ENCODE measurements at regions not wholly inside any gene's neighbourhood (a gene's known extent, or its start where the extent isn't known, plus 50 kb on each side); places are given as distances from the start of the nearest gene placed in this dataset.
"Not testable (repeated sequence)": the region's sequence is repeated elsewhere in the genome, so short reads cannot be mapped to it uniquely, and the experiment has no call there.

- DNase-seq (ENCODE audit: low spot score), result no peak
These were observed 301.1 kb downstream of the PAX3 start for GRCh38 chr2:221997683-221998082.

DNA sequence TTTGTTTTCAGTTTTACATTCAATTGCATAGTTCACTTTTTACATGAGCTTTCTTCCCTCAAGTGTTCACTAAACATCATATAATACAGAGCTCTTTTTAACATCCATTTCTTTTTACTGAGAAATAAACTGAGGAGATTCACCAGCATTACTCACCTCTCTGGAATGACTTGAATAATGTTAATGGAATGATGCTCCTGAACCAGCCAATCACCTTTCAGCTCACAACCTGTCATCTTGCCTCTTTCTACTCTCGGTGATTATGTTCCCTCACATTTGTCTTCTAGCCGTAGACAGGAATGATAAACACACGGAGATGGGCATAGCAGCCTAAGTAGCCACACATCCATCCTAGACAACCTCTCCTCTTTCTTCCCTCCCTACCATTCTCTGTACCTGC, 301.7 kb downstream of the PAX3 start:
- no peak for DNase-seq (ENCODE audit: low spot score)

- no peak for DNase-seq (ENCODE audit: low spot score)
These were observed 303.9 kb downstream of the PAX3 start for GRCh38 chr2:221994926-221995325.

DNA sequence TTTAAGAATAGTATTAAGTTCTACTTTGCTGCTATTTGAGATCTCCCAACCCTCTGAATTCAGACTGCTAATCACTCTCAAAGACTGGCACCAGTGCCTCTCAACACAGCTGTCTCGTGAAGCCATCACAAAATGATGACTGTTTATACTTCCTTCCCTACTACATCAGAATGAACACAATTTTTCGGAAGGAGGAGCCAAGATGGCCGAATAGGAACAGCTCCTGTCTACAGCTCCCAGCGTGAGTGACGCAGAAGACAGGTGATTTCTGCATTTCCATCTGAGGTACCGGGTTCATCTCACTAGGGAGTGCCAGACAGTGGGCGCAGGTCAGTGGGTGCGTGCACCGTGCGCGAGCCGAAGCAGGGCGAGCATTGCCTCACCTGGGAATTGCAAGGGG, 314.4 kb downstream of the PAX3 start:
- DNase-seq (ENCODE audit: low spot score), result not testable (repeated sequence)

DNA sequence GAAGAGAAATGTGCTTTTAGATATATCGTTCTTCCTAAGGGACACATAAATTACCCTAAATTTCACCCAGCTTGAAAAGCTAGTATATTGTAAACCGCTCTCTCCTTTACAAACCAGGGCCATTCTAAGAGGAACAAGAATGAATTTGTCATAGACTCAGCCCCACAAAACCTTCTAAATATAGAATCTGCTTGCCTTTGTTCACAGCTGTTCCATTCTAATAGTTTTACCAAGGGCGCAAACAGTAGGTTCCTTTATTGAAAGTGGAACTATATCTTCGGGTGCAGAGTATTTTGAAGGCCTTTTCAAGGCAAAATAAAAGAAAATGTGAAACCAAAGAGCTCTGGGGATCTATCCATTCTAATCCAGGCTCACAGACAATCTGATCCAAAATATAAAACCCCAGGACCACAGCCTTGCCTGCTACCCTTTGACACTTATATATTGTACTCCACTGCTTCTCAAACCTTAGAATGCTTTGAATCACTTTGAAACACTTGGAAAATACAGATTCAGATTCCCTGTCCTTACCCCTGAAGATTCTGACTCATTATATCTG, 316.8 kb downstream of the PAX3 start:
- no peak for DNase-seq (ENCODE audit: low spot score)

GRCh38 chr2:221975151-221975550, 323.6 kb downstream of the PAX3 start:
- DNase-seq (ENCODE audit: low spot score), result no peak

DNA sequence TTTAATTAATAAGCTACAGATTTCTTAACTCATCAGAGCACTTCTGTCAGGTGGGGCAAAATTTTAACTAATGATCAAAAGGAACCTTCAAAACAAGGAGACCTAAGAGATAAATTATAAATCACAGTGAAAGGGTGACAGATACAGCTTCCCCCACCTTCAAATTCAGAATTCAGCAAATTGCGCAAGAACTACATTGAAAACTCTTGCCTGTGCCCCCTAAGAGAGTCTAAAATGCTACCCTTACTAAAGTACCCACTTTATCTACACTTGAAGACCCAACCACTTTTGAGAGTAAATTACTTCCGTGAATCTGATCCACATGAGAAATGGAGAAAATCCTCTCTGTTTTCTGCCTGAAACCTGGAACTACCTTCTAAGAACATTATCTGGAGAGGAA, 324.9 kb downstream of the PAX3 start:
- no peak for DNase-seq (ENCODE audit: low spot score)

DNA sequence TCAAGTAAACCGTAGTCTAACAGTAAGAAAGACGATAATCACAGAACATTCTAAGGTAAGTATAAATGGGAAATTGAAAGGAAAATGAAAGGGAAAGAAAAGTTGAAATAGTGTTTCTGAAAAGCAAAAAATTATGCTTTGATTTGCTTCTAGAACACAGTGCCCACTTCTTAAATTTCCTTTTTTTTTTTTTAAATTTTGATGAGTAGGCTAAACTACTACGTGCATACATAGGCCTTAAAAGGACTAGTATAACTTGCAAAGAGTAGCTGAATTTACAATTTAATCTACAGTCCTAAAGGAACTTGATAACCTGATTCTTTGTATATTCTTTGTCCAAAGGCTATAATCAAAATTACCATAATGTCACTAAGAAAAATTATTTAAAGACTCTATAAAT, 325.3 kb downstream of the PAX3 start:
- DNase-seq (ENCODE audit: low spot score), result no peak

DNA sequence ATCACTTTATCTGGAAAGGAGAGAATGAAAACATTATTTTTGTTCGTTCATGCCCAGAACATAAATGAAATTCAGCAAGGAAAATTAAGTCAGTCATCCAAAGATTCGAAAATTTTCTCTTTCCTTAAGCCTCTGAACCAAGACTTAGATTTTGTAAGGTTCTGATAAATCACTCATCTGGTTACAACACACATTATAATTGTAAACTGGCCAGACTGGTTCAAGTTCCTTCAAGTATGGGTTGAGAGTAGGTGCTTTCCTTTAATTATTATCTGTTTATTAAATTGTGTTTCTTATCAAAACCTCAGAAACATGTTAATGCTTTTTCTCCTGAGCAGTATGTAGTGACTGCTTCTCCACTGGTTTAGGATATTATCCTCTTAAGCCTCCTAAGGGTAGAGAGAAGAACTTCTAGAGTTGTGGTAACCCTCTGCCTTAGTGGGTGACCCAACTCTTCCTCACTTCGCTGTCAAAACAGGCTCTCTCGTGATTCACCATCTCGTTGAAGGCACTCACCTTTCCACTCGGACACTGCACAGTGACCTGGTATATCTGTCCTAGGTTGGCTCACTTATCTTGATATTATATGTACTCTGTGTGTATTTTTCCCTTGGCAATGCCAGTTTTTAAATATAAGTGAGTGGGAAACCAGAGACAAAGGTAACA, 325.9 kb downstream of the PAX3 start:
- DNase-seq (ENCODE audit: low spot score), result no peak

DNA sequence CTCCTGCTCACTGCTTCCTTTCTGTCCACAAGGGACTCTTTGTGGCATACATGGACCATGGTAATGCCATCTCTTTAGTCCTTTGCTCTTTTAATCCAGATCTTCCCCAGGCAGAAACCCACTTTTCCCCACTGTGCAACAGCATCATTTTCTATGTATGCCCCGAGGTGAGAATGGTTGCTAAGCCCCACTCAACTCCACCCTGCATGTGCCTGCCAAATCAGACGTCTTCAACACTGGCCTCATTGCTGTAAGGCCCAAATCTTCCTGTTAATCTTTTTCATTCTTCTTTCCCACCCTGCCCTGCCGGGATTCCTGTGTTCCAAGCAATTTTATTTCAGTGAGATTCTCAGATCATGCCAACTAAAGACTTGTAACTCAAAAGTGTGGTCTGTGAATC, 328.4 kb downstream of the PAX3 start:
- DNase-seq (ENCODE audit: low spot score), result no peak

- no peak for DNase-seq (ENCODE audit: low spot score)
These were observed 329.0 kb downstream of the PAX3 start for GRCh38 chr2:221969830-221970144.

- peak; percentile 52 for DNase-seq (ENCODE audit: low spot score)
These were observed 329.5 kb downstream of the PAX3 start for GRCh38 chr2:221969087-221969829.

- DNase-seq (ENCODE audit: low spot score), result no peak
These were observed 336.6 kb downstream of the PAX3 start for GRCh38 chr2:221962186-221962585.

DNA sequence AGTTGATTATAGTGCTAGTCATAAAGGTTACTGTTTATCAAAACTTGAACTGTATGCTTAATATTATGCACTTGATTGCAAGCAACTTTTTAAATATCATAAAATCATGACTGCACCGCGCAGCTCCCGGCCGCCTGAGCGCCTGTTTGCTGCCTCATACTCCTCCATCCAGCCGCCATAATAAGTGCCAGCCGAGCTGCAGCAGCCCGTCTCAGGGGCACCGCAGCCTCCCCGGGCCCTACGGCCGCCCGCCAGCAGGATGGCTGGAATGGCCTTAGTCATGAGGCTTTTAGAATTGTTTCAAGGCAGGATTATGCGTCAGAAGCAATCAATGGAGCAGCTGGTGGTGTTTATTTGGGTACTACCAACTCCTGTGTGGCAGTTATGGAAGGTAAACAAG, 337.2 kb downstream of the PAX3 start:
- DNase-seq (ENCODE audit: low spot score), result no peak

GRCh38 chr2:221958224-221958623, 340.6 kb downstream of the PAX3 start:
- DNase-seq (ENCODE audit: low spot score), result no peak

DNA sequence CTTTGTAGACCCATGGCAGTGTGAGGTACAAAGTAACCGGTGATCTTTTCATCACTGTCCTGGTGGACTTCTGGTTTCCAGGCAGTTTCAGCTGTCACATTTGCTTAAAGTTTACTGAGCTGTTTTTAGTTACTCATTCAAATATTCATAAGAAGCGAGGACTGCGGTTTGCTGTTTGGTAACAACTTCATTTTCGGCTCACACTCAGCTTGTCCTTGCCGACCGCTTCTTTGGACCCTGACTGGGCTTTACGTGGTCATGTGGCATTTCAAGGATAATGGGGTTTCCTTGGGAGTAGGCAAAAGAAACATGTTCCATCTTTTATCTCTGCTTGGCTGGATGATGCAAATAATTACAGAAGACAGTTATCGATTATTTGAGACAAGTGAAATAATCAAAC, 350.7 kb downstream of the PAX3 start:
- no peak for DNase-seq (ENCODE audit: low spot score)

DNA sequence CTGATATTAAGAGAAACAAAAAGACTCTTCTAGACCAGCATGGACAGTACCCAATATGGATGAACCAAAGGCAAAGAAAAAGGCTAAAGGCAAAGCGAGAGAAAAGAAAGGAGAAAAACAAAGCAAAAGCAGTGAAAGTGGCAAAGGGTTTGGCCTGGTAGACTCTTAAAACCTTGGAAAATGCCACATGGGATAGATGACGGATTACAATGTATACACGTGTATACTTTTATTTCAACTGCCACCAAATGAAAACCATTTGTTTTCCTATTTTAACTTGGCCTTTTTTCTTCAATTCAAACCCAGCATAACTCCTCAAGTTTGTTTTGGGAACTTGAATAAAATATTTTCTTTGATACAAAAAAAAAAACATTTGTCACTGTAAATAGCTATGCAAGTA, 354.3 kb downstream of the PAX3 start:
- not testable (repeated sequence) for DNase-seq (ENCODE audit: low spot score)

DNA sequence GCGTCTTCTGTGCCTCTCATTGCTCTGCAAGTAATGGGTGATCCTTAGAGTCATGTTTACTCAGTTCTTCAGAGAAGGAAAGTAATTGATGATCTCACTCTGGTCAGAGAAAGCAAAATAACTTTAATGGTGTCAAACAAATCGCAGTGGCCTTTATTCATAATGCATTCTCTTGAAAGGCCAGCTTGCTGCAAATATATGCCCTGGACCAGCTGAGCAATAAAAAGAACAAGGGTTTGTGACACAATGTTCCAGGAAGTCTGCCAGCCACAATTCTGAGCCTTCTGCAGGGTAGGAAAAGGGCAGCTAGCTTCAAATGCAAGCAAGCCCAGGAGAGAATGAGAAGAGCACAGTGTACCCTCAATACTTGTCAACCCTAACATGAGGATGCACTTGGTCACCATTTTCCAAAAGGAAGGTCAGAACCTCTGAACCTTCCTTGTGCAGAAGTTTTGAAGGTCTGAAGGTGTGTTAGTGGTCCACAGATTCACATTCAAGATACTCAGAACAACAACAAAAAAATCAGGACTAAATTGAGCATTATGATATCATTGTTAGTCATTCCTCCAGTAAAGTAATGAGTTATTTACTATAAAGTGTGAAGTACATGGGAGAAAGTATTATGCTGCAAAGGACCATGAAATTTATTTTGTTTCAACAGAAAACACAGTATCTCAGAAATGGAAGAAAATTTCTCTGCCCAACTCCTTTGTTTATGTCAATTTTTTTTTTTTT, 355.6 kb downstream of the PAX3 start:
- no peak for DNase-seq (ENCODE audit: low spot score)

DNA sequence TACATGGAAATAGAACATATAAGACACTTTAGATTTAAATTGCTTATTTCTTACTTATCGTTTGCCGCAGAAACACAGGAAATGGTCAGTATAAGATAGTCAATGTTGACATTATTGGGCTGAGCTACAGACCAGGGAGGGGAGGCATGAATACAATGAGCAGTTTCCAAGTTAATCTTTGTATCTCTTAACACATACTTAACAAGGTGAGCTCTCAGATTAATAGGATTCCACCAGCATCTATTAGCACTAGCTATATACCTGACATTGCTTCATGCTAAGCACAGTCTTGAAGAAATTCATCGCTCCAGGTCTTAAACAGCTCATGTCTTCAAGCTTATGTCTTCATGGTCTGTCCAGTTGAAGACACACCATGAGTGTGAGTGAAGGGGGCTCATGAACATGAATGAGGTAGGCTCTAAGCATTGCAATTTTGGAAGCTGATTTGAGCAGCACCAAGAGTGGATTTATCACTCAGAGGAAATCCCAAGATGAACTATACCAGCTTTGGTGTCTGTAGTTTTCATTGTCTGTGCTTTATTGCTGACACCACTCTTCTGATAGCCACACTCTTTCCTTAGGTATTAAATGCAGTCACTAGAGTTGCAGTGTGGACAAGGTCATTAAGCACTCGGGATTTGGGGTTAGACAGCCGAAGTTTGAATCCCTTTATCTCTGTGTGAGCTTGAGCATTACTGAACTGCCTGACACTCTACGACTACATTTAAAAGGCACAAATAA, 359.3 kb upstream of the EPHA4 start:
- no peak for DNase-seq (ENCODE audit: low spot score)

- no peak for DNase-seq (ENCODE audit: low spot score)
These were observed 357.2 kb upstream of the EPHA4 start for GRCh38 chr2:221929259-221929658.

GRCh38 chr2:221926327-221926726, 354.2 kb upstream of the EPHA4 start:
- DNase-seq (ENCODE audit: low spot score), result no peak

DNA sequence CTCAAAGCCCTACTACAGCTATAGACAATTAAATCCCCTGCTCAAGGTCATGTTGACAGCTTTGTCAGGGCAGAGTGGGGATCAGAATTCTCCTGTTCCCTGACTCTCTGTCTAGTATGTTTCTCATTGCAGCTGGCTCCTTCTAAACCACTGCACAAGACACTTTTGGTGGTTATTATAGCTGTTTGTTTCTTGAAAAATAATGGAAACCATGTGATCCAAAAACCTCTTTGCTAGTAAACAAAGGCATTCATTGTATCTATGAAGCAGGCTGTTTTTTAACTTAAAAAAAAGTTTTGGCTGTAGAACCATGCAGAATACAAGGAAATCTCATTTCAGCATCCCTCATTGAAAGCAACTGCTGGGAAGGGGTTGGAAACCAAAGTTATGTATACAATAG, 352.5 kb upstream of the EPHA4 start:
- DNase-seq (ENCODE audit: low spot score), result no peak
